Fibroblast of skin of left biceps (primary cell): ENCODE measurements at regions not wholly inside any gene's neighbourhood (a gene's known extent, or its start where the extent isn't known, plus 50 kb on each side); places are given as distances from the start of the nearest gene placed in this dataset.
"Not testable (repeated sequence)": the region's sequence is repeated elsewhere in the genome, so short reads cannot be mapped to it uniquely, and the experiment has no call there.

Source experiments
- DNase-seq, 2 experiments: peaks; one replicate each; pipeline ENCODE4 v3.0.0-alpha.2; 2013; ENCODE audit warnings: low read depth in 2 of 2

GRCh38 chr6:112649853-112650252, 302.7 kb downstream of the RFPL4B start:
- no peak for DNase-seq

- no peak for DNase-seq
Measured at GRCh38 chr6:112651239-112651638, 304.1 kb downstream of the RFPL4B start.

- no peak for DNase-seq
Measured at GRCh38 chr6:112659912-112660311, 312.8 kb downstream of the RFPL4B start.

GRCh38 chr6:112660626-112661025, 313.5 kb downstream of the RFPL4B start:
- no peak for DNase-seq

- no peak for DNase-seq
Measured at GRCh38 chr6:112663698-112664097, 316.6 kb downstream of the RFPL4B start.

GRCh38 chr6:112665114-112665513, 318.0 kb downstream of the RFPL4B start:
- peak; percentile 75 to 79 for DNase-seq

GRCh38 chr6:112665815-112666214, 318.7 kb downstream of the RFPL4B start:
- DNase-seq = peak in 1 of 2 experiments; percentile 33

- DNase-seq = no peak
Measured at GRCh38 chr6:112667427-112667826, 320.3 kb downstream of the RFPL4B start.

GRCh38 chr6:112680091-112680490, 333.0 kb downstream of the RFPL4B start:
- DNase-seq = no peak

GRCh38 chr6:112682071-112682470, 334.9 kb downstream of the RFPL4B start:
- no peak for DNase-seq

GRCh38 chr6:112683106-112683505, 336.0 kb downstream of the RFPL4B start:
- no peak for DNase-seq

GRCh38 chr6:112683926-112684325, 336.8 kb downstream of the RFPL4B start:
- peak; percentile 92 to 94 for DNase-seq

GRCh38 chr6:112685521-112686220, 338.5 kb downstream of the RFPL4B start:
- DNase-seq = not testable (repeated sequence)

- DNase-seq = not testable (repeated sequence)
Measured at GRCh38 chr6:112688487-112689165, 341.5 kb downstream of the RFPL4B start.

- not testable (repeated sequence) for DNase-seq
Measured at GRCh38 chr6:112689183-112689858, 342.2 kb downstream of the RFPL4B start.

- peak; percentile 72 to 73 for DNase-seq
Measured at GRCh38 chr6:112690497-112691202, 343.5 kb downstream of the RFPL4B start.

GRCh38 chr6:112691289-112691688, 344.2 kb downstream of the RFPL4B start:
- DNase-seq = peak; percentile 84 to 85

- DNase-seq = no peak
Measured at GRCh38 chr6:112695001-112695400, 347.9 kb downstream of the RFPL4B start.

- DNase-seq = no peak
Measured at GRCh38 chr6:112697265-112697664, 350.1 kb downstream of the RFPL4B start.

- DNase-seq = peak; percentile 83 to 85
Measured at GRCh38 chr6:112701201-112701600, 354.1 kb downstream of the RFPL4B start.

- no peak for DNase-seq
Measured at GRCh38 chr6:112710710-112711109, 363.6 kb downstream of the RFPL4B start.

GRCh38 chr6:112713402-112713801, 366.3 kb downstream of the RFPL4B start:
- DNase-seq = no peak
